DND-41 (cell line): ENCODE measurements at regions not wholly inside any gene's neighbourhood (a gene's known extent, or its start where the extent isn't known, plus 50 kb on each side); places are given as distances from the start of the nearest gene placed in this dataset.

Experiments used
- CTCF ChIP-seq: IDR thresholded peaks from 2 replicates; pipeline ENCODE4 v1.5.1; 2012; ENCODE audit warnings: borderline replicate concordance, low read length, moderate library complexity, mild to moderate bottlenecking; ENCODE audit not compliant: poor library complexity, severe bottlenecking; ENCODE audit errors: extremely low read depth
- EZH2 ChIP-seq: IDR thresholded peaks from 3 replicates; pipeline ENCODE4 v1.6.1; 2012; ENCODE audit warnings: borderline replicate concordance, low read depth, mild to moderate bottlenecking, moderate library complexity, low read length, inconsistent platforms; ENCODE audit not compliant: severe bottlenecking

DNA sequence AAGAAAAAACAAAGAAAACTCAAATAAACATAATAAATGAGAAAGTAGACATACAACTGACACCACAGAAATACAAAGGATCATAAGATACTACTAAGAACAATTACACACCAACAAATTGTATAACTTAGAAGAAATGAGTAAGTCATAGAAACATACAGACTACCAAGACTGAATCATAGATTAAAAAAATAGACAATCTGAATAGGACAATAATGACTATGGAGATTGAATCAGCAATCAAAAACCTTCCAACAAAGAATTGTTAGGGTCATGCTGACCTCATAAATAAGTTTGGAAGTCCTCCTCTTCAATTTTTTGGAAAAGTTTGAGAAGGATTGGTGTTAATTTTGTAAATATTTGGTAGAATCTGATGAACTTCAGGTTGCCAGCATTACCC is 159.0 kb downstream of the PTBP2 start:
- no peak for TF ChIP-seq CTCF
- TF ChIP-seq EZH2: no peak
